IPS DF 19.7 (cell line): ENCODE measurements at regions not wholly inside any gene's neighbourhood (a gene's known extent, or its start where the extent isn't known, plus 50 kb on each side); places are given as distances from the start of the nearest gene placed in this dataset.
"Not testable (repeated sequence)": the region's sequence is repeated elsewhere in the genome, so short reads cannot be mapped to it uniquely, and the experiment has no call there.

Experiments used
- DNase-seq: peaks from one replicate; pipeline ENCODE4 v3.0.0-alpha.2; 2013; ENCODE audit warnings: low read depth, low spot score

- not testable (repeated sequence) for DNase-seq
Measured at GRCh38 chr4:159030297-159030696, 72.6 kb upstream of the RAPGEF2 start.

DNA sequence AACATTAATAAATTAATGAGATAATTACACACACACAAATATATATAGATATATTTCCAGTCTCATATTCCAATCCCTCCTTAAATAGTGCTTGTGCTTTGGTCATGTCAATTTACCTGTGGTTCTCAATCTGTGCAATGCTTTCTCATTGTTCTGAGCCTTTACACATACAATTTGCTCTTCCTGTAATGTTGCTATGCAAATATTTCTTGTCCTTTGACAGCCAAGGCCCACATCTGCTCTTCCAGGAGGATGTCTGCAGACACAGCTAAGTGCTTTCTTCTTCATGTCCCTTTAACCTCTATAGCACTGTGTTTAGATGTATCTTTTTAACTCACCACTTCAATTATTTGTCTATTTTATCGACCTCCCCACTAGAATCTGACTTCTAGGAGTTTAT lies 67.3 kb upstream of the RAPGEF2 start:
- no peak for DNase-seq

GRCh38 chr4:159038536-159038935 lies 64.3 kb upstream of the RAPGEF2 start:
- DNase-seq = no peak

GRCh38 chr4:159041054-159042034 lies 61.5 kb upstream of the RAPGEF2 start:
- no peak for DNase-seq

GRCh38 chr4:159042097-159042605 lies 60.7 kb upstream of the RAPGEF2 start:
- DNase-seq = no peak

GRCh38 chr4:159042868-159043267 lies 60.0 kb upstream of the RAPGEF2 start:
- no peak for DNase-seq

DNA sequence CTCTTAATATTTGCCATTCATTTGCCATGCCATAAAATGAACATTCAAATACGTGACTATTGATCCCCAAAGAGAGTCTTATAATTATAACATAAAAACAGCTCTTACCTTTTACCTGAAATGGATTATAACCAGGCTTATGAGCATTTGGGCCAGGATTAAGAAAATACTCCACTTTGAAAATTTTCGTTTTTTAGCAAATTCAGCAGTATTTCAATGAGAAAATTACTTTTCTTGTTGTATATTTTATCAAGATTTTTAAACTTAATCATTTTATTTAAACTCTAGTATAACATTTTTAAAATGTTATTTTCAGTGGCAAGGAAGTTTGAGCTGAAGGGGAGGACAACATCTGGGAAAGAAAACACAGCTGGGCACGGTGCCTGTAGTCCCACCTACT lies 59.0 kb upstream of the RAPGEF2 start:
- DNase-seq = no peak

- DNase-seq = no peak
Measured at GRCh38 chr4:159045321-159045720, 57.6 kb upstream of the RAPGEF2 start.

DNA sequence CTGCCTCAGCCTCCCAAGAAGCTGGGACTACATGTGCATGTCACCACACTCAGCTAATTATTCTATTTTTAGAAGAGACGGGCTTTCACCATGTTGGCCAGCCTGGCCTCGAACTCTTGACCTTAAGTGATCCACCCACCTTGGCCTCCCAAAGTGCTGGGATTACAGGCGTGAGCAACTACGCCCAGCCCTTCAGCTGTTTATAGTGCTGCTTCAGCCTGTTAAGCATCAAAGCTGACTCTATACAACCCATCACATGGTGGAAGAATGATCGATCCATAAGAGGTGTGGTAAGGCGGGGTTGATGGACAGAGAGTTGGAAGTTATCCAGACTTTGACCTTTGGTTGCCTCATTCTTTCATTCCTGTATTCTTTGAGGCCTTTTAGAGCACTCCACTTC lies 56.2 kb upstream of the RAPGEF2 start:
- no peak for DNase-seq

DNA sequence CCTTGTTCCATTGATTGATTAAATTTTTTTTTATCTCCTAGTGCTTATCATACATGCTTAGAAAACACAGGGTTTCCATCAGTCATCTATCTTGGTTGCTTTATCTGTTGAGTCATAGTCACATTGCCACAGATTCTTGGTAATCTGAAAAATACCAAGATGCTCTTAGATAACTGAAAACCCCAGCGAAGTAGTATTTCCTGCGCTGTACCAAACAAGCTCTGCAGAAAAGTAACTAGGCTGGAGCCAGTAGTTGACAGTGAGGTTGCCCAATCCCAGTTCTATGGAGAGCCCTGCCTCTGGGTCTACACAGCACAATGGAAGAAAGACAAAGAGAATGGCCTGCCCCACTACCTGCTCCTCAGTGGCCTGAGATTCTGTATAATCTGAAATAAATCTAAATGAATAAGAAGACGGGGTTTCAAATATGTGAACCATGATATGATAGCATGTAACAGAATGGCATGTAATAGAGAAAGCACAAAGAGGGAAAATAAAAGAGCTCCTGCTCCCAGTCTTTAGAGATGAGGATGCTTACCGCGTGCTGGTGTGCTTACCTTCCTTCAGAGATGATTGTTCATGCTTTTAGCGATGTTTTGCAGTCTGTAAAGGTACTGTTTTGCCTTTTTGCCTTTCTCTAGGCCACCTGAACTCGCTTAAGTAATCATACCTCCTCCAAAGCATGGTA lies 55.3 kb upstream of the RAPGEF2 start:
- no peak for DNase-seq

GRCh38 chr4:159048166-159048886 lies 54.6 kb upstream of the RAPGEF2 start:
- DNase-seq = no peak

DNA sequence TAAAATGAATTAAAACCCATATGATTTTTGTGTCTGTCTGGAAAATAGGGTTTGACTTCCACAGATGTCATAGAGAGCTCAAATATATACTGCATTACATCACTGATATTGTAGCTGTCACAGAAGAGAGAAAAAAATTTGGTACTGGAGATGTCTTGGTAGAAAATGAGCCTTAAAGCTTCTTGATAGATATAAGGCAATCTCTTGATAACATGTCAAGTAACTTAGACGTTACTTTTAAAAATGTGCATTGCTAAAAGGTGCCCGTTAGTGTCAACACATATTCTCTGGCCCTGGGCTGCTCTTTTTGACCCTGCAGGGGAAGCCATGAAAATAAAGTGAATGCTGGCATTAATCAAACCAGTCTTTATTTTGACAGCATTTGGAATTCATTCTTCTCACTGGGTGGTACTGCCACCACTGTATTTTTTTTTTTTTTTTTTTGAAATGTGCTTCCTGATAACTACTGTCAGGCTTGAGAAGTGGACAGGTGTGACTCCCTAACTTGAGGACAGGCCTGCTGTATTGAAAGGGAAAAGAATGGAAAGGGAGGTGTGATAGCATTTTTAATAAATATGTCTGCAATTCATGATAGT lies 53.0 kb upstream of the RAPGEF2 start:
- no peak for DNase-seq

- DNase-seq = no peak
Measured at GRCh38 chr4:159051245-159052071, 51.4 kb upstream of the RAPGEF2 start.

DNA sequence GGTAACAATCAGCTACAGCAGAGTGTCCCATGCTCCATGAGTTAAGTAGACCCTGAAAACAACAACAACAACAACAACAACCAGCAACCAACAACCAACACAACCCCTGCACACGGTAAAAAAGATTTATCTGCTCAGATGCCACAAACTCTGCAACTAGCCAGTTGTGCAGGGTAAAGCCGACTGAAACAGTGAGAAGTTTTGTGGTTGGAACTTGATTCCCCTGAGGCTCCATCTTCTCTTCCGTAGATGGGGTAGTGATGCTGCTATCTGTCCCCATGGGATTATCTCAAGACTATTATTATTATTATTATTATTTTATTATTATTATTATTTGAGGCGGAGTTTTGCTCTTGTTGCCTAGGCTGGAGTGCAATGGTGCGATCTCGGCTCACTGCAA lies 50.6 kb upstream of the RAPGEF2 start:
- no peak for DNase-seq
